Smooth muscle cell (in vitro differentiated cells): ENCODE measurements at regions not wholly inside any gene's neighbourhood (a gene's known extent, or its start where the extent isn't known, plus 50 kb on each side); places are given as distances from the start of the nearest gene placed in this dataset.

Experiments used
- DNase-seq: peaks from one replicate; lab custom pipeline; 2025; ENCODE audit not compliant: unreplicated experiment; lab: John Stamatoyannopoulos, UW
- H2AFZ ChIP-seq: fragments of 200-600 bp; sonication (generic); 2 replicates; pipeline ENCODE4 v1.6.0; 2016; ENCODE audit warnings: antibody characterized with exemption, low read depth, mild to moderate bottlenecking
- H3F3A ChIP-seq: fragments of 200-600 bp; sonication (generic); 2 replicates; pipeline ENCODE4 v1.6.0; 2017; ENCODE audit warnings: antibody characterized with exemption, low read depth
- H3K27ac ChIP-seq: fragments of 200-600 bp; sonication (generic); 2 replicates; pipeline ENCODE4 v1.5.1; 2016; ENCODE audit warnings: low read depth, mild to moderate bottlenecking
- H3K27me3 ChIP-seq: fragments of 200-600 bp; sonication (generic); 2 replicates; pipeline ENCODE4 v1.6.1; 2016; ENCODE audit warnings: low read depth, mild to moderate bottlenecking
- H3K36me3 ChIP-seq: fragments of 200-600 bp; sonication (generic); 2 replicates; pipeline ENCODE4 v1.5.1; 2016; ENCODE audit warnings: low read depth
- H3K4me1 ChIP-seq: fragments of 200-600 bp; sonication (generic); 2 replicates; pipeline ENCODE4 v1.5.1; 2016; ENCODE audit warnings: low read depth
- H3K4me2 ChIP-seq: fragments of 200-600 bp; sonication (generic); 2 replicates; pipeline ENCODE4 v1.6.0; 2016; ENCODE audit warnings: mild to moderate bottlenecking
- H3K4me3 ChIP-seq: fragments of 200-600 bp; sonication (generic); 2 replicates; pipeline ENCODE4 v1.5.1; 2016; ENCODE audit warnings: mild to moderate bottlenecking
- H3K79me2 ChIP-seq: fragments of 200-600 bp; sonication (generic); 2 replicates; pipeline ENCODE4 v1.6.0; 2016; ENCODE audit warnings: low read depth, mild to moderate bottlenecking
- H3K9ac ChIP-seq: fragments of 200-600 bp; sonication (generic); 2 replicates; pipeline ENCODE4 v1.6.0; 2016; ENCODE audit warnings: low read depth
- H3K9me3 ChIP-seq: fragments of 200-600 bp; sonication (generic); replicated peaks from 2 replicates; pipeline ENCODE4 v1.5.1; 2016; ENCODE audit warnings: low read depth
- H4K20me1 ChIP-seq: fragments of 200-600 bp; sonication (generic); 2 replicates; pipeline ENCODE4 v1.6.0; 2016; ENCODE audit warnings: low read depth
- CTCF ChIP-seq: fragments of 200-600 bp; sonication (generic); IDR thresholded peaks from 2 replicates; pipeline ENCODE4 v1.5.1; 2017; ENCODE audit warnings: borderline replicate concordance, mild to moderate bottlenecking, antibody characterized with exemption; ENCODE audit not compliant: insufficient read depth, poor library complexity, severe bottlenecking
- WGBS: methylation state at CpG from one replicate; pipeline ENCODE4 v1.1.7; 2016; ENCODE audit warnings: low lambda C conversion rate; 5-methylcytosine and 5-hydroxymethylcytosine counted together

- Histone ChIP-seq H3K79me2 (no peaks in the 10 kb centered on the region), H4K20me1 (no peaks in the 10 kb centered on the region), H3K27ac (no peak overlapping the region), H3K4me1 (no peaks in the 10 kb centered on the region), H3K36me3 (no peaks in the 10 kb centered on the region), H3K9ac (no peak overlapping the region), H3K4me3 (no peak overlapping the region), H2AFZ (no peak overlapping the region), H3K27me3 (no peaks in the 10 kb centered on the region), H3F3A (no peaks in the 10 kb centered on the region), H3K9me3 (no peaks in the 10 kb centered on the region), H3K4me2 (no peak overlapping the region)
- TF ChIP-seq CTCF = no peak
- DNase-seq = no peak
Observed at GRCh38 chr5:124227914-124228313, 518.5 kb downstream of the ZNF608 start.

DNA sequence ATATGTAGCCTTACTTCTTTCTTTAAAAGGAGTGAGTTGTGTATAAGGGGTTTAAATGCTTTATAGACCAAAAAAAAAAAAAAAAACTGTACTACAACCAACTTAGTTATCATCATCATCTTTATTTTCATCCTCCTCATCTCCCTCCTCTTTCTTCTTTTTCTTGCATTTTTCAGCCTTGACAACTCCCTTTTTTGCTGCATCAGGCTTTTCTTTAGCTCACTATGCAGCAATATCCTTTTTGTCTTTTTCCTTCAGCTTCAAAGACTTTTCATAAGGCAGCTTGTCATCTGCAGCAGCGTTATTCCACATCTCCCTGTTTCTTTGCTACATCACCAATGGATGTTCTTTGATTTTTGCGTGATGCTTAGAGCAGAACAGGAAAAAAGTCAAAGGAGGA lies 526.0 kb downstream of the ZNF608 start:
- Histone ChIP-seq H3F3A (no peaks in the 10 kb centered on the region), H3K4me1 (no peaks in the 10 kb centered on the region), H3K79me2 (no peaks in the 10 kb centered on the region), H3K4me3 (no peak overlapping the region), H3K27ac (no peak overlapping the region), H4K20me1 (no peaks in the 10 kb centered on the region), H3K36me3 (no peaks in the 10 kb centered on the region), H3K4me2 (no peak overlapping the region), H3K27me3 (no peaks in the 10 kb centered on the region), H2AFZ (no peak overlapping the region), H3K9ac (no peak overlapping the region), H3K9me3 (no peaks in the 10 kb centered on the region)
- no peak for DNase-seq
- WGBS = 88% methylated on average over 2 of the region's 2 CpGs
- no peak for TF ChIP-seq CTCF

DNA sequence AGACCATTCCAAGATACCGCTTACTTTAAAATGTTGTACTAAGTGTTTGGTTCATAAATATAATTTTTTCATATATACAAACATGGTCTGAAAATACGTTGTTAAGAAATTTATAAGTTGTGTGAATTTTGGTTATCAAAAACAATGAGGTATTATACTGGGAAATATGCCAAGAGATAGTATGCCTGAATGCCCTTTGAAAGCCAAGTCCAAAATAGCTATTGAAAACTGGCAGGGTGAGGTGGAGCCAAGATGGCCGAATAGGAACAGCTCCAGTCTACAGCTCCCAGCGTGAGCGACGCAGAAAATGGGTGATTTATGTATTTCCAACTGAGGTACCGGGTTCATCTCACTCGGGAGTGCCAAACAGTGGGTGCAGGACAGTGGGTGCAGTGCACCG lies 533.5 kb downstream of the ZNF608 start:
- Histone ChIP-seq H3K9ac (no peak overlapping the region), H3K4me1 (no peaks in the 10 kb centered on the region), H3K4me2 (no peak overlapping the region), H3F3A (no peaks in the 10 kb centered on the region), H3K27me3 (no peaks in the 10 kb centered on the region), H4K20me1 (no peaks in the 10 kb centered on the region), H3K27ac (no peak overlapping the region), H2AFZ (no peak overlapping the region), H3K79me2 (no peaks in the 10 kb centered on the region), H3K36me3 (no peaks in the 10 kb centered on the region), H3K9me3 (no peaks in the 10 kb centered on the region), H3K4me3 (no peak overlapping the region)
- no peak for DNase-seq
- WGBS = 81% methylated on average over 9 of the region's 9 CpGs
- TF ChIP-seq CTCF = no peak

DNA sequence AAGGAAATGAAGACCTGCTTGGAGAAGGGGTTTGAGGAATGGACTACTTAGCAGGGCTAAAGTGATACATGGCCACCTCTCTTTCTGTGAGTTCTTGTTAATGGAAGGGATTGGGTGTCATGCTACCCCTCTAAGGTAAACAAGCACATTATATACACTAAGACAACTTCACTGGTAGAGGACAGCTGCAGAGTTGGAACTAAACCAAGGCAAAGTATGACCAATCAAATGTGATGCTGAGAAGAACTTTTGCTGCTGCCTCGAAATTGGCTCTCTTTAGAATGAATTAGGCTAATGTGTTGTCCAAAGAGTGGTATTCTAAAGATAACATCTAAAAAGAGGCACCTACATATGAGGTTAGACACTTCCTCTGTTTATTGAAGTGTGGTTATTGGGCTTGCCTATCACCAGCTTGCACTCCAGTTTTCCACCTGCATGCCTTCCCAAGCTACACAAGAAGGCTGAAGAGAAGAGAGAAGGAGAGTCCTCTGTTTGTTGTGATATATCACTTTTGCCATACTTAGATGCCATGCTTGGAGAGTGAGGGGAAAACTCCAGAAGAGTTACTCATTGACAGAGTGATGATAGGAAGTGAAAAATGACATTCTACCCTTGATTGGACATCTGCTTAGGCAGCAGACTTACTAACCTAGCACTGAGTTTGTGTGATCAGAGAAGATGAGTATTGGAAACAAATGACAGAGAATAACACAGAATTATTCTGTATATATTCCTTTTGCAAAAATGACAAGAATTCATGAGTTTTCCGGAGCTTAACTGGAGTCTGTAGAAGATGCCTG lies 536.1 kb downstream of the ZNF608 start:
- Histone ChIP-seq H4K20me1 (no peaks in the 10 kb centered on the region), H3K9ac (no peak overlapping the region), H3K27ac (no peak overlapping the region), H3K4me1 (no peaks in the 10 kb centered on the region), H3K36me3 (no peaks in the 10 kb centered on the region), H3K27me3 (no peaks in the 10 kb centered on the region), H3K4me3 (no peak overlapping the region), H3K9me3 (no peaks in the 10 kb centered on the region), H3K79me2 (no peaks in the 10 kb centered on the region), H3F3A (no peaks in the 10 kb centered on the region), H2AFZ (no peak overlapping the region), H3K4me2 (no peak overlapping the region)
- WGBS = 94% methylated on average over 2 of the region's 2 CpGs
- no peak for TF ChIP-seq CTCF
- DNase-seq = no peak
